ENCODE measurements at regions not wholly inside any gene's neighbourhood (a gene's known extent, or its start where the extent isn't known, plus 50 kb on each side); places are given as distances from the start of the nearest gene placed in this dataset.

GRCh38 chr3:71854706-71855105 is 69.8 kb upstream of the PROK2 start:
- TF ChIP-seq CTCF (IDR thresholded peaks at IDR 0.05 in 4 of 5, conservative IDR thresholded peaks at IDR 0.05 in 1 of 5) (no peak), POLR2A (IDR thresholded peaks at IDR 0.05) (no peak)

Measured in gastrocnemius medialis (tissue), 4 donors.